Effector memory CD4-positive, alpha-beta T cell (primary cell): ENCODE measurements at regions not wholly inside any gene's neighbourhood (a gene's known extent, or its start where the extent isn't known, plus 50 kb on each side); places are given as distances from the start of the nearest gene placed in this dataset.

ENCODE experiments used
- DNase-seq, 3 donors: peaks; one replicate each; pipeline ENCODE4 v3.0.0-alpha.2; 2020
- H3K27ac ChIP-seq: 2 replicates; pipeline ENCODE4 v1.7.0; 2013; ENCODE audit warnings: mild to moderate bottlenecking, low read length, moderate library complexity; ENCODE audit not compliant: insufficient read depth, poor library complexity, severe bottlenecking
- H3K27me3 ChIP-seq: replicated peaks from 2 replicates; pipeline ENCODE4 v1.7.0; 2013; ENCODE audit warnings: mild to moderate bottlenecking, low read length; ENCODE audit not compliant: insufficient read depth, control insufficient read depth, poor library complexity, severe bottlenecking
- H3K36me3 ChIP-seq: 2 replicates; pipeline ENCODE4 v1.7.0; 2013; ENCODE audit warnings: mild to moderate bottlenecking, low read length, moderate library complexity; ENCODE audit not compliant: control insufficient read depth, insufficient read depth
- H3K4me1 ChIP-seq: 2 replicates; pipeline ENCODE4 v1.7.0; 2013; ENCODE audit warnings: low read length, mild to moderate bottlenecking; ENCODE audit not compliant: control insufficient read depth, insufficient read depth, poor library complexity, severe bottlenecking
- H3K4me3 ChIP-seq: 2 replicates; pipeline ENCODE4 v1.7.0; 2013; ENCODE audit warnings: low read length, low read depth, mild to moderate bottlenecking; ENCODE audit not compliant: insufficient read depth, poor library complexity, severe bottlenecking
- H3K9me3 ChIP-seq: 2 replicates; pipeline ENCODE4 v1.7.0; 2013; ENCODE audit warnings: mild to moderate bottlenecking, low read length, moderate library complexity; ENCODE audit not compliant: control insufficient read depth

DNA sequence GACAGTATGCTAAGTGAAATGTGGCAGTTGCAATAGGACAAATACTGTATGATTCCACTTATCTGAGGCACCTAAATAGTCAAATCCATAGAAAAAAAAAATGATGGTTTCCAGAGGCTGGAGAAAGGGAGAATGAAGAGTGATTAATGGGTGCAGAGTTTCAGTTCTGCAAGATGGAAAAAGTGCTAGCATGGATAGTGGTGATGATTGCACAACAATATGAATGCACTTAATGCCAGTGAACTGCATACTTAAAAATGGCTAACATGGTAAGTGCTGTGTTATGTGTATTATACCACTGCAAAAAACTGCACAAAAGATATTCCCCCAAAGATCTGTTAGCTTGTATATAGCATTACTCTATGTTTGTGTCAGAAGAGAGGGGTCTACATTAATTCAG, 185.4 kb downstream of the INHBB start:
- H3K9me3 ChIP-seq, result no peaks in the 10 kb centered on the region

DNA sequence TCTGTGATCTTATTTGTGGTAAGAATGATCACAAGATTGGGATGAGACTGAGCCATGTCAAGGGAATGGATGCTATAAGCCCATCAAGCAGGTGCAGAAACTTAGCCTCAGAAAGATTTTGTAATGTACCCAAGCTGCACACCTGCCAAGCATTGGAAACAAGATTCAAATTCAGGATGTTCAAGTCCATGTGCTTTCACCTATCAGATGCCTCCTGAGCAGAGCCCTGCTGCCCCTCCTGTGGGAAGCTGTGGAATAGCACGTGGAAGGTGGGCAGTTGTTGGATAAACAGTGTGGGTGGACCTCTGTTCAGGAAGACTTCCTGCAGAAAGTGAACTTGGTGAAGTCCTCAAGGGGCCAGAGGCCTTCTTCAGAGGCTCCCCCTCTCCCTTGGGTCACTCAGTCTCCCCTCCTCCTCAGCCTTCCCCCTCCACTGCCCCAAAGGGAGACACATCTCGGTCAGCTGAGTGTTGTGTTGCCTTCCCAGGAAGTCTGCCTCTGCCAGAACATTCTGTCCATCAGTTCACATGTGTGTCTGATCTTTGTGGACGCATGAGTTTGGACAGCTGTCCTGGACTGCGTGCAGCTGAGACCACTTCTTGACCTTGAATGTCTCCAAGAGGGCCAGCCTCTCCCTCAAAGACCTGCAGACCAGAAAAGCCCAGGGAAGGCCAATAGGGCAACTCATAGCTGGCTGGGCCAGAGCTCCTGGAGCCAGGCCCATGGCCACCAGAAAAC, 186.1 kb downstream of the INHBB start:
- H3K36me3 ChIP-seq, result no peaks in the 10 kb centered on the region
- H3K4me3 ChIP-seq, result no peak overlapping the region
- H3K9me3 ChIP-seq, result no peaks in the 10 kb centered on the region
- no peaks in the 10 kb centered on the region for H3K27me3 ChIP-seq
- H3K4me1 ChIP-seq, result no peaks in the 10 kb centered on the region
- no peak for DNase-seq
- H3K27ac ChIP-seq, result no peak overlapping the region

More for the DNA sequence above, 185.4 kb downstream of the INHBB start:
- Histone ChIP-seq H3K4me3 (no peak overlapping the region), H3K4me1 (no peaks in the 10 kb centered on the region), H3K27ac (no peak overlapping the region), H3K36me3 (no peaks in the 10 kb centered on the region), H3K27me3 (no peaks in the 10 kb centered on the region)
- no peak for DNase-seq

DNA sequence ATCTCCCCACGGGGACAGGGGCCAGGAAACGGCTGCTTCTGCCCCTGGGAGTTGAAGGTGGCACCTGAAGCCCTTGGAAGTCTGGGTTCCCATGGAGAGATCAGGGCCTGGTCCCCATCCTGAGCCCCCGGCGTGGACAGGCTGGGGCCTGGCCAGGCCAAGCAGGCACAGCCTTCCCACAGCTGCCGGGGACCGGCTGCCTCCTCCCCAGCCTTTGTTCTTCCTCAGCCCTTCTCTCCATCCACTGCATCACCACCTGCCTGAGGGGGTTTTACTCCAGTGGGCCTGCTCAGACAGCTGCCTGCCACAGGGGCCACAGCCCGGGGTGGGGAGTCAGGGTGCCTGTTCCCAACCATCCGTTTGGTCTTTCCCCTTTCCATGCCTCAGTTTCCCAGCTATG, 187.7 kb downstream of the INHBB start:
- no peaks in the 10 kb centered on the region for H3K4me1 ChIP-seq
- H3K9me3 ChIP-seq, result no peaks in the 10 kb centered on the region
- no peaks in the 10 kb centered on the region for H3K36me3 ChIP-seq
- H3K27me3 ChIP-seq, result no peaks in the 10 kb centered on the region
- H3K27ac ChIP-seq, result no peak overlapping the region
- DNase-seq, result no peak
- no peak overlapping the region for H3K4me3 ChIP-seq

DNA sequence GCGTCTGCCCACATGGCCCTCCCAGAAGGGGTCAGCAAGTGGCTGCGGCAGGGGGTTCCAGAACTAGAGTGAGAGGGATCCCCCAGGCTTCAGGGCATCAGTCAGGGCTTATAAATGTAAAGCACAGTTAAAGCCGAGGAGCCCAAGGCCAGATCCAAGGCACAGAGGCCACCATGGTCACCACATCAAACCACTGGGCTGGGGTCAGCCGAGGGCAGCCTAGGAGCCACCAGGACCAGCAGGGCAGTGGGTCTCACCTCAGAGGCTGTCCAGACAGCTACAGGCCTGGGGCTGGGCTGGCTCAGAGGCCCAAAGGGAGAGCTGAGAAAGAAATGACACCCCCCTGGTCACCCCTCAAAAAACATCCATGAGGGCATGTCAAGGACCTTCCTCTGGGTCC, 188.5 kb downstream of the INHBB start:
- H3K36me3 ChIP-seq, result no peaks in the 10 kb centered on the region
- no peak for DNase-seq
- H3K9me3 ChIP-seq, result no peaks in the 10 kb centered on the region
- H3K27me3 ChIP-seq, result no peaks in the 10 kb centered on the region
- no peak overlapping the region for H3K27ac ChIP-seq
- no peaks in the 10 kb centered on the region for H3K4me1 ChIP-seq
- H3K4me3 ChIP-seq, result no peak overlapping the region

DNA sequence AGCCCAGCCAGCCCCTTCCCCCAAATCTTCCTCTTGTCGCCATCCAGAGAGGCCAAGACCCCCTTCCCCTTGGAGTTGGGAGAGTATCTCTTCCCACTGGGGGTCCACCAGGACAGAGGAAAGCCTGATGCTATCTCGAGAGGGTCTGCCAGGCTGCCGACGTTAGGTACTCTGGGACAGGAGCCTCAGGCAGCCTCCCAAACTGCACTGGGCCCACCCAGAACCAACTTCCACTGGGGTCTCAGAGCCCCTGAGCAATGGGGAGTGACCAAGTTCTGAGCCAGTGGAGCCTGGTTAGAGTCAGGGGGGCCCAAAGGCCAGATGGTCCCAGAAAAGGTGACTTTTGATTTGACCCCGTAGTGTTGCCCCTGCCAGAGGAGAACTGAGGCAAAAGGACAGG, 189.1 kb downstream of the INHBB start:
- Histone ChIP-seq H3K27ac (no peak overlapping the region), H3K4me3 (no peak overlapping the region)
- DNase-seq, result no peak

DNA sequence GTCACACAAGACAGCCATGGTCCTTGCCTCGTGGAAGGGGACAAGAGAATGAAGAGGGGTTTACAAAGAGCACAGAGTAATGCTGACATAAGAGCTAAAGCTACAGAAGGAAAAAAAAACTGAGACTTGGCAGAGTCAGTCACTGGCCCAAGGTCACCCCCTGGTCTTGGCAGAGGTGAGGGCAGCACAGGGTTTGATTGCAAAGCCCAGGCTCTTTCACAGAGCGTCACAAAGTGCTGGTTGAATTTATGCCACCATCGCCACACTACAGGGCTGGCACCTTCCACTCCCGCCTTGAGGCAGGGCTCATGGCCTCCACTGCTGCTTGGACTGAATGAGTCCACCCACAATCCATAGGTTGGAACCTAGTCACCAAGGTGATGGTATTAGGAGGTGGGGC, 190.2 kb downstream of the INHBB start:
- no peaks in the 10 kb centered on the region for H3K36me3 ChIP-seq
- no peak for DNase-seq

More for the DNA sequence above, 189.1 kb downstream of the INHBB start:
- Histone ChIP-seq H3K4me1 (no peaks in the 10 kb centered on the region), H3K9me3 (no peaks in the 10 kb centered on the region), H3K27me3 (no peaks in the 10 kb centered on the region), H3K36me3 (no peaks in the 10 kb centered on the region)

DNA sequence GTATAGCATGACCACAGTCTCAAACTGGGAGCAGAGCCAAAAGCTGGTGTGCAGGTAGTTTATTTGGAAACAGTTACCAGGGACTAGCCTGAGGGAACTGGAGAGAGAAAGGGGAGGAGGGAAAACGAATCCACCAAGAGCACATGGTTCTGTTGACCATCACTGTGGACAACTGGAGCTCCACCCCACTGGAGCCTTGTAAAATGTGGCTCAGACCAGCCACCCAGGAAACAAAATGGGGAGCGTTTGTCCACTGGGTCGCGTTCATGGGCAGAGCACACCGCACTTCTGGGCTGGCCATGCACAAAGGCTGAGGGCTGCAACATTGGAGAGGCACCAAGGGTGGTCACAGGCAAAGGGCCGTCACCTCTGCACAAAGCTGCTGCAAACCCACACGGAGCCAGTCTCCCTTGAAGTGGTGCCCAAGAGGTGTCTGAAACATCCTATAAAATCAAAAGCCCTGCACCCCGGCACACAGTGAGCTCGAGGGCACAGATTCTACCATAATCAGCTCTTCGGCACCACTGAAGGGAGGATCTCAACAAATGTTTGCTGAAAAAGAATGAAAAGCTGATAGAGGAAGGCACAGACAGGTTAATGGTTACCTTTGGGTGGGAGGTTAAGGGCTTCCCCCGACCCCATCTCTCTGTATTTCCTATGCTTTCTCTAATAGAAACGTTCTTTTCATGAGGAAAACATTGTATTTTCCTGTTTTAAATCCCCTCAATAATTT, 192.9 kb downstream of the INHBB start:
- H3K9me3 ChIP-seq, result no peaks in the 10 kb centered on the region
- H3K4me3 ChIP-seq, result no peak overlapping the region
- H3K4me1 ChIP-seq, result no peaks in the 10 kb centered on the region
- no peaks in the 10 kb centered on the region for H3K36me3 ChIP-seq
- H3K27ac ChIP-seq, result no peak overlapping the region
- no peaks in the 10 kb centered on the region for H3K27me3 ChIP-seq
- no peak for DNase-seq

More for the DNA sequence above, 190.2 kb downstream of the INHBB start:
- H3K27ac ChIP-seq, result no peak overlapping the region
- H3K4me3 ChIP-seq, result no peak overlapping the region
- no peaks in the 10 kb centered on the region for H3K4me1 ChIP-seq
- no peaks in the 10 kb centered on the region for H3K9me3 ChIP-seq
- no peaks in the 10 kb centered on the region for H3K27me3 ChIP-seq

DNA sequence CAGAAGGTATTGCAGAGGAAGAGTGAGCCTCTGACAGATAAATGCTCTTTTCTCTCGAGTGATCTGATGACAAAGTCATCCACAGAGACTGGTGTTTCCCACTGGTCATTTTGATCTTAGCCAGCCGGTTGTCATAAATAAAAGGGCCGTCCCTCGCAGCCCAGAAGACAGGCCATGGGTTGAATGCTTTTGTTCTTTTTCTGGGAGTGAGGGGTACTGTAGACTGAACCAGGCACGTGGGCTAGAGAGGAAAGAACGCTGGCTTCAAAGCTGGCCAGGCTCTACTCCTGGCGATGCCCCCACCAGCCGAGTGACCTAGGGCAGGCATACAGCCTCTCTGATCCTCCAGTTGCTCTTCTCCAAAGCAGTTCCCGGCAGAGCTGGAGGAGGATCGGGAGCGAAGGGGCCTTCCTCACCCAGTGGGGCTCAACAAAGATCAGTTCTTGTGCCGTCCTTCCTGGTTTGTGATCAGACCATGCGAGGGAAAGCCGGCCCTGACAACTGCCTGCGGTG, 193.5 kb downstream of the INHBB start:
- H3K36me3 ChIP-seq, result no peaks in the 10 kb centered on the region
- no peaks in the 10 kb centered on the region for H3K9me3 ChIP-seq
- H3K4me3 ChIP-seq, result no peak overlapping the region
- H3K27me3 ChIP-seq, result no peaks in the 10 kb centered on the region
- no peaks in the 10 kb centered on the region for H3K4me1 ChIP-seq
- H3K27ac ChIP-seq, result no peak overlapping the region
- DNase-seq, result no peak

DNA sequence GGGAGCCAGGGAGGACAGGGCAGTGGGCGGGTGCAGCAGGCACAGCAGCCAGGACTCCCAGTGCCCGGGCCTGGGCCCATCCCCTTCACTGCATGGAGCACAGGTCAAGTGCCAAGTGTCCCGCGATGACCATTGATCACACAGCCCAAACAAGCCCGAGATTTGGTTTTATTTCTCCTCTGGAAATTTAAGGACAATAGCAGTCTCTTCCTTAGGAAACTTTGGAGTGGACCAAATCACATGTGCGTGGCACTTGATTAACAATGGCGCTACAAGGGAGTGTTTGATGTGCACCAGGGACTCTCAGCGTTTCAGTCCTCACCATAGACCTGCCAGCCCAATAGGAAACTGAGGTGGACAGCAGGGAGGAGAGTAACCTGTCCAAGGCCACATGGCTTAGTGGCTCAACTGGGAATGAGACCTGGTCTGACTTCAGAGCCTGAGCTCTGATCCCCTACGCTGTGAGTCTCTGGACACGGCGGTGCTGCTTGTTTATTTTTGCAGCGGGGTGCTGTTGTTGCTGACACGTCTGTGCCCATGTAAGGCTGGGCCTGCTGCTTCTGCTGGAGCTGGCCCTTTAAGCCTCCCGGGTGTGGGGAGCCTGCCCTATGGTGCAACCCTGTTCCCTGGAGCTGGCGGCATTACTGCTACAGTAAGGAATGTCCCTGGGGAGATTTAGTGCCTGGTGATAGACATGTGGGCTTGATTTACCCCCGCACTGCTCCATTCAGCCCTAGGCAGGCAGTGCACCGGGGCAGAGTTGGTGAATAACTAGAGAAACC, 194.2 kb downstream of the INHBB start:
- Histone ChIP-seq H3K27ac (no peak overlapping the region), H3K27me3 (no peaks in the 10 kb centered on the region), H3K9me3 (no peaks in the 10 kb centered on the region), H3K4me3 (no peak overlapping the region), H3K4me1 (no peaks in the 10 kb centered on the region), H3K36me3 (no peaks in the 10 kb centered on the region)
- DNase-seq, result no peak
